Lung (tissue), 11 donors: ENCODE measurements at regions not wholly inside any gene's neighbourhood (a gene's known extent, or its start where the extent isn't known, plus 50 kb on each side); places are given as distances from the start of the nearest gene placed in this dataset.

Experiments
- ATAC-seq: fragments of 200-7000 bp; cut with Tn5 transposase; one replicate; pipeline ENCODE4 v1.9.1; 2020; ENCODE audit warnings: moderate number of reproducible peaks; ENCODE audit not compliant: insufficient read depth, low FRiP score
- DNase-seq, 3 donors: peaks; one replicate each; pipeline ENCODE4 v3.0.0-alpha.2; 2013 to 2017
- H3K27ac ChIP-seq, 2 donors: one replicate each; pipeline ENCODE4 v1.5.1; 2013; ENCODE audit warnings: mild to moderate bottlenecking in 2 of 2, moderate library complexity in 2 of 2, control low read depth in 1 of 2, inconsistent platforms in 1 of 2, low read depth in 1 of 2, low read length in 1 of 2
- H3K27me3 ChIP-seq, 3 donors: one replicate each; pipeline ENCODE4 v1.5.1; 2013; ENCODE audit warnings: low read length in 2 of 3; ENCODE audit not compliant: control insufficient read depth in 3 of 3, insufficient read depth in 3 of 3
- H3K36me3 ChIP-seq, 4 donors: one replicate each; pipeline ENCODE4 v1.5.1; 2013; ENCODE audit warnings: low read length in 4 of 4, mild to moderate bottlenecking in 1 of 4, moderate library complexity in 1 of 4; ENCODE audit not compliant: control insufficient read depth in 4 of 4, insufficient read depth in 4 of 4
- H3K4me1 ChIP-seq, 5 donors: one replicate each; pipeline ENCODE4 v1.5.1; 2013; ENCODE audit warnings: low read length in 5 of 5, mild to moderate bottlenecking in 2 of 5, moderate library complexity in 1 of 5; ENCODE audit not compliant: control insufficient read depth in 5 of 5, insufficient read depth in 5 of 5
- H3K4me3 ChIP-seq: one replicate; pipeline ENCODE4 v1.5.1; 2013; ENCODE audit warnings: mild to moderate bottlenecking, control low read depth, moderate library complexity
- H3K9ac ChIP-seq, 2 donors: one replicate each; pipeline ENCODE4 v1.5.1; 2013; ENCODE audit warnings: low read length in 2 of 2, control low read depth in 1 of 2; ENCODE audit not compliant: insufficient read depth in 1 of 2
- H3K9me3 ChIP-seq, 4 donors: one replicate each; pipeline ENCODE4 v1.5.1; 2013; ENCODE audit warnings: low read length in 3 of 4, mild to moderate bottlenecking in 1 of 4, moderate library complexity in 1 of 4; ENCODE audit not compliant: control insufficient read depth in 4 of 4, insufficient read depth in 3 of 4
- WGBS, 2 donors: extraction: QIAGEN DNeasy Blood & Tissue Kit; methylation state at CpG; one replicate each; pipeline ENCODE4 v1.1.7; 2013; 5-methylcytosine and 5-hydroxymethylcytosine counted together
- TF ChIP-seq, protein P1 (sequence below): IDR thresholded peaks from 2 replicates; pipeline ENCODE4 v1.5.1; 2012; ENCODE audit warnings: mild to moderate bottlenecking; ENCODE audit errors: control extremely low read depth, extremely low read depth
- donor health status: control.
- donor health status: control.
- donor health status: Bipolar disorder and iron deficiency.
- donor health status: healthy.
- donor health status: DM: yes; HTN: yes; CAD: no.

DNA sequence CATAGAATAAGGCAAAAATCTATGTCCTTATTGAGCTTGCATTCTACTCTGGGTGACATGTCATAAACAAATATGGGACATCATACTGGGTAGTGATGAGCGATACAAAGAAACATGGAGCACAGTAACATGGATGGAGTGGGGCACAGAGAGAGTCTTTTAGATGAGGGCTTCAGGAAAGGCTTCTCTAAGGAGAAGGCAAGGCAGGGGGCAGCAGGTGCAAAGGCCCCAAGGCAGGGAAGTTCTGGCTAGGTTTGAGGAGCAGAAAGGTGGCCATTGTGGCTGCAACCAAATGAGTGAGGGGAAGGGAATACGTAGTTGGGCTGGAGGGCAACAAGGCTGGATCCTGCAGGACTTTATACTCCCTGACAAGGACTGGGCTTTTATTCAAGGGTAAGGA lies 211.4 kb downstream of the HERPUD2 start:
- Histone ChIP-seq H3K9me3 (no peaks in the 10 kb centered on the region), H3K9ac (no peak overlapping the region), H3K4me1 (no peaks in the 10 kb centered on the region), H3K27me3 (no peaks in the 10 kb centered on the region), H3K4me3 (no peak overlapping the region), H3K36me3 (no peaks in the 10 kb centered on the region), H3K27ac (no peak overlapping the region)
- 98% methylated on average over 2 of the region's 2 CpGs for WGBS, 2 donors
- TF ChIP-seq, protein P1, sequence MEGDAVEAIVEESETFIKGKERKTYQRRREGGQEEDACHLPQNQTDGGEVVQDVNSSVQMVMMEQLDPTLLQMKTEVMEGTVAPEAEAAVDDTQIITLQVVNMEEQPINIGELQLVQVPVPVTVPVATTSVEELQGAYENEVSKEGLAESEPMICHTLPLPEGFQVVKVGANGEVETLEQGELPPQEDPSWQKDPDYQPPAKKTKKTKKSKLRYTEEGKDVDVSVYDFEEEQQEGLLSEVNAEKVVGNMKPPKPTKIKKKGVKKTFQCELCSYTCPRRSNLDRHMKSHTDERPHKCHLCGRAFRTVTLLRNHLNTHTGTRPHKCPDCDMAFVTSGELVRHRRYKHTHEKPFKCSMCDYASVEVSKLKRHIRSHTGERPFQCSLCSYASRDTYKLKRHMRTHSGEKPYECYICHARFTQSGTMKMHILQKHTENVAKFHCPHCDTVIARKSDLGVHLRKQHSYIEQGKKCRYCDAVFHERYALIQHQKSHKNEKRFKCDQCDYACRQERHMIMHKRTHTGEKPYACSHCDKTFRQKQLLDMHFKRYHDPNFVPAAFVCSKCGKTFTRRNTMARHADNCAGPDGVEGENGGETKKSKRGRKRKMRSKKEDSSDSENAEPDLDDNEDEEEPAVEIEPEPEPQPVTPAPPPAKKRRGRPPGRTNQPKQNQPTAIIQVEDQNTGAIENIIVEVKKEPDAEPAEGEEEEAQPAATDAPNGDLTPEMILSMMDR = no peak
- no peak for DNase-seq
- ATAC-seq = no peak

DNA sequence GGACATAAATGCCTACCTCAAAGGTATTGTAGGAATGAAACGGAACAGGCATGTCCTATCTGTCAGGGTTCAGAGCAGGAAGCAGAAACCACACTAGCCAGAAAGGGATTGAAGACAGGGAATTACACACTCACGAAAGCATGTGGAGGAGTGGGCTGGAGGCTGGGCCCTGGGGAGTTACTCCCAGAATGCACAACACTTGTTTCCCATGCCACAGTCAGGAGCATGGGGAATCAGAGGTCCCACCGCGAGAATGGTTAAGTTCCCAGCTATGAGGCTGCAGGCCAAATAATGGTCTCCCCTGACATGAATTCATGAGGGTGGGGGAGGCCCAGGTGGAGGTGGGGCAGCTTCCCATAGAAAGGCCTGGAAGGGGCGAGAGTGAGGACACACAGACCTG lies 212.7 kb downstream of the HERPUD2 start:
- WGBS, 2 donors = 73 to 75% methylated on average over 5 of the region's 5 CpGs
- TF ChIP-seq, protein P1 = no peak
- ATAC-seq = no peak
- no peak overlapping the region for H3K27ac ChIP-seq
- no peak overlapping the region for H3K4me3 ChIP-seq
- peaks cover 0 to 2% (median 0%) of the 10 kb centered on the region in 4 donors for H3K9me3 ChIP-seq
- no peaks in the 10 kb centered on the region for H3K4me1 ChIP-seq
- H3K27me3 ChIP-seq = no peaks in the 10 kb centered on the region
- no peaks in the 10 kb centered on the region for H3K36me3 ChIP-seq
- no peak overlapping the region for H3K9ac ChIP-seq
- DNase-seq = no peak

DNA sequence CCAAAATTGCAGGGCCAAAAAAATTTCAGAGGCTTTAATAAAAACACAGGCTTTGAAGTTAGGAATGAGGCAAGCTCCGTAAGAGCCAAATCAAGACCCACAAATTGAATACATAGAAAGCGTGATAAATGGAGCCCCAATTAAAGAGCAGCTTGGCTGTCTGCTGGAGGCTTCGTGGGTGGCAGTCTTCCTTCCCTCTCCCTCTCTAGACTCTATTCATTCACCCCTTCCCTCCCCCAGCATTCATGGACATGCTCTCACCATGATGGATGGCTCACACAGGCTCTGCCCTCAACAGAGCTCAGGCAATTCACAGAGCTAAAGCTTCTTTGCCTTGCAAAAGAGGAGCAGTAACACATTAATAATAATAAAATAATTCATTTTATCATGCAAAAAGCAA lies 214.1 kb downstream of the HERPUD2 start:
- Histone ChIP-seq H3K27me3 (no peaks in the 10 kb centered on the region), H3K9me3 (peaks cover 0 to 2% (median 0%) of the 10 kb centered on the region in 4 donors), H3K27ac (no peak overlapping the region), H3K4me3 (no peak overlapping the region), H3K9ac (no peak overlapping the region), H3K4me1 (no peaks in the 10 kb centered on the region), H3K36me3 (no peaks in the 10 kb centered on the region)
- DNase-seq = no peak
- TF ChIP-seq, protein P1 = no peak
- no peak for ATAC-seq
- WGBS, 2 donors = 60 to 62% methylated on average over 3 of the region's 3 CpGs

DNA sequence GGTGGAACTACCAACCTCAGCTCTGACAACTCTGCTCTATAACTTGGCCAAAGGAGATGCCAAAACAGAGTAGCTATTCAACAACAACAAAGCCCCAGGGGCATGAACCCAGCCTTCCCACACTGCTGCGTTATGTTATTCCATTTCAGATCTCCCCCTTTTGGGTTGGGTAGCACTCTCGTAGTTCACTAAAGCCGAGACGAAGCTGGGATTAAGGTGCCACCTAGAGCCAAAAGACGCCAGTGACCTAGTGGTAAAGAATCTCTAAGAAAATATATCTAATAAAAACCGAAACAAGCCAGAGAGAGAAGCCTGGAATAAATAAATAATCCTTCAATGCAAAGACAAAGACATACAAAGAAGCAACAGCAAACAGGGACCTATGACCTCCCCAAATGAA lies 217.3 kb downstream of the HERPUD2 start:
- Histone ChIP-seq H3K9ac (no peak overlapping the region), H3K4me3 (no peak overlapping the region), H3K36me3 (no peaks in the 10 kb centered on the region), H3K27ac (no peak overlapping the region), H3K9me3 (peaks cover 0 to 4% (median 0%) of the 10 kb centered on the region in 4 donors), H3K4me1 (no peaks in the 10 kb centered on the region), H3K27me3 (no peaks in the 10 kb centered on the region)
- no peak for ATAC-seq
- DNase-seq = no peak
- TF ChIP-seq, protein P1 = no peak
- 66 to 79% methylated on average over 6 of the region's 6 CpGs for WGBS, 2 donors
